ENCODE measurements at regions not wholly inside any gene's neighbourhood (a gene's known extent, or its start where the extent isn't known, plus 50 kb on each side); places are given as distances from the start of the nearest gene placed in this dataset.

- Histone ChIP-seq H3K36me3 (no peaks in the 10 kb centered on the region), H3K4me3 (no peak overlapping the region), H3K27ac (replicated peaks in 1 of 4) (no peak overlapping the region), H3K4me1 (peaks cover 12 to 33% (median 26%) of the 10 kb centered on the region in 4 donors), H3K9me3 (no peaks in the 10 kb centered on the region), H3K27me3 (peaks cover 0 to 70% (median 40%) of the 10 kb centered on the region in 4 donors)
- TF ChIP-seq EP300 (IDR thresholded peaks at IDR 0.05) (no peak), POLR2AphosphoS5 (IDR thresholded peaks at IDR 0.05) (no peak), POLR2A (IDR thresholded peaks at IDR 0.05; ENCODE audit: low read depth) (no peak), CTCF (IDR thresholded peaks at IDR 0.05) (no peak)
- intact Hi-C loops (cut with DNase I), result no loop called here
- no peak for DNase-seq (ENCODE audit: extremely low spot score)
- WGBS, result 70% methylated on average over 4 of the region's 4 CpGs
Measured at GRCh38 chr4:41870035-41870434, 65.2 kb upstream of the TMEM33 start.

GRCh38 chr4:41866799-41867677 is 68.2 kb upstream of the TMEM33 start:
- TF ChIP-seq POLR2AphosphoS5 (IDR thresholded peaks at IDR 0.05) (no peak), CTCF (IDR thresholded peaks at IDR 0.05) (no peak), POLR2A (IDR thresholded peaks at IDR 0.05; ENCODE audit: low read depth) (no peak), EP300 (IDR thresholded peaks at IDR 0.05) (no peak)
- Histone ChIP-seq H3K36me3 (no peaks in the 10 kb centered on the region), H3K27ac (replicated peaks in 1 of 4) (no peak overlapping the region), H3K4me1 (peaks cover 10 to 24% (median 19%) of the 10 kb centered on the region in 4 donors), H3K27me3 (peaks cover 0 to 61% (median 27%) of the 10 kb centered on the region in 4 donors), H3K9me3 (no peaks in the 10 kb centered on the region), H3K4me3 (peak overlapping the region in 3 of 4 donors; percentile 17 to 25 (median 17))
- DNase-seq (ENCODE audit: extremely low spot score), result no peak
- intact Hi-C loops (cut with DNase I), result no loop called here
- 11% methylated on average over 23 of the region's 55 CpGs for WGBS

- Histone ChIP-seq H3K4me3 (peak overlapping the region in 1 of 4 donors; percentile 25), H3K9me3 (no peaks in the 10 kb centered on the region), H3K27ac (replicated peaks in 1 of 4) (no peak overlapping the region), H3K4me1 (peaks cover 10 to 24% (median 19%) of the 10 kb centered on the region in 4 donors), H3K27me3 (peaks cover 0 to 57% (median 27%) of the 10 kb centered on the region in 4 donors), H3K36me3 (no peaks in the 10 kb centered on the region)
- no peak for DNase-seq (ENCODE audit: extremely low spot score)
- 23% methylated on average over 37 of the region's 42 CpGs for WGBS
- intact Hi-C loops (cut with DNase I), result no loop called here
- TF ChIP-seq POLR2A (IDR thresholded peaks at IDR 0.05; ENCODE audit: low read depth) (no peak), POLR2AphosphoS5 (IDR thresholded peaks at IDR 0.05) (no peak), EP300 (IDR thresholded peaks at IDR 0.05) (no peak), CTCF (IDR thresholded peaks at IDR 0.05) (no peak)
Measured at GRCh38 chr4:41865981-41866798, 69.0 kb upstream of the TMEM33 start.

GRCh38 chr4:41865306-41865980 is 69.8 kb upstream of the TMEM33 start:
- Histone ChIP-seq H3K36me3 (no peaks in the 10 kb centered on the region), H3K9me3 (no peaks in the 10 kb centered on the region), H3K4me1 (peaks cover 10 to 24% (median 19%) of the 10 kb centered on the region in 4 donors), H3K27me3 (peaks cover 0 to 52% (median 27%) of the 10 kb centered on the region in 4 donors), H3K4me3 (no peak overlapping the region), H3K27ac (replicated peaks in 1 of 4) (no peak overlapping the region)
- no peak for TF ChIP-seq POLR2A (IDR thresholded peaks at IDR 0.05; ENCODE audit: low read depth)
- TF ChIP-seq CTCF (IDR thresholded peaks at IDR 0.05), result no peak
- TF ChIP-seq EP300 (IDR thresholded peaks at IDR 0.05), result no peak
- no peak for TF ChIP-seq POLR2AphosphoS5 (IDR thresholded peaks at IDR 0.05)
- WGBS, result 9% methylated on average over 20 of the region's 33 CpGs
- intact Hi-C loops (cut with DNase I), result no loop called here
- DNase-seq (ENCODE audit: extremely low spot score), result no peak
